ENCODE measurements at regions not wholly inside any gene's neighbourhood (a gene's known extent, or its start where the extent isn't known, plus 50 kb on each side); places are given as distances from the start of the nearest gene placed in this dataset.

GRCh38 chr6:50585441-50586330 is 127.6 kb upstream of the TFAP2D start:
- Histone ChIP-seq H3K36me3 (no peaks in the 10 kb centered on the region), H3K9me3 (no peaks in the 10 kb centered on the region), H3K4me1 (no peaks in the 10 kb centered on the region), H3K27me3 (no peaks in the 10 kb centered on the region), H3K27ac (no peak overlapping the region), H3K4me3 (no peak overlapping the region)
- in situ Hi-C loops (cut with MboI; ENCODE audit: low pct_ligation_motif_present in 1 of 4, low pct_unique_long_range_greater_than_20kb in 1 of 4, low sequenced_read_pairs in 3 of 4) (no loop called here), intact Hi-C loops (cut with DNase I; ENCODE audit: low total_unique reads) (no loop called here)
- TF ChIP-seq POLR2AphosphoS5 (IDR thresholded peaks at IDR 0.05) (no peak), CTCF (IDR thresholded peaks at IDR 0.05) (no peak), POLR2A (IDR thresholded peaks at IDR 0.05) (no peak), EP300 (IDR thresholded peaks at IDR 0.05; ENCODE audit: low read depth) (no peak)
- 70 to 72% methylated on average over 7 to 15 of the region's 15 CpGs for WGBS, 2 donors (ENCODE audit: low coverage in 1 of 2)
- DNase-seq = no peak

- intact Hi-C loops (cut with DNase I; ENCODE audit: low total_unique reads) (no loop called here), in situ Hi-C loops (cut with MboI; ENCODE audit: low pct_ligation_motif_present in 1 of 4, low pct_unique_long_range_greater_than_20kb in 1 of 4, low sequenced_read_pairs in 3 of 4) (no loop called here)
- Histone ChIP-seq H3K9me3 (no peaks in the 10 kb centered on the region), H3K4me3 (no peak overlapping the region), H3K36me3 (no peaks in the 10 kb centered on the region), H3K27ac (no peak overlapping the region), H3K27me3 (no peaks in the 10 kb centered on the region), H3K4me1 (no peaks in the 10 kb centered on the region)
- DNase-seq = no peak
- WGBS, 2 donors (ENCODE audit: low coverage in 1 of 2) = 87 to 90% methylated on average over 2 of the region's 2 CpGs
- TF ChIP-seq CTCF (IDR thresholded peaks at IDR 0.05) (no peak), EP300 (IDR thresholded peaks at IDR 0.05; ENCODE audit: low read depth) (no peak), POLR2A (IDR thresholded peaks at IDR 0.05) (no peak), POLR2AphosphoS5 (IDR thresholded peaks at IDR 0.05) (no peak)
These were observed 127.0 kb upstream of the TFAP2D start for GRCh38 chr6:50586331-50586675.

GRCh38 chr6:50589751-50590470 is 123.4 kb upstream of the TFAP2D start:
- WGBS, 2 donors (ENCODE audit: low coverage in 1 of 2) = 50 to 70% methylated on average over 5 of the region's 5 CpGs
- intact Hi-C loops (cut with DNase I; ENCODE audit: low total_unique reads) = no loop called here

More at GRCh38 chr6:50589751-50590470, 123.4 kb upstream of the TFAP2D start:
- in situ Hi-C loops (cut with MboI; ENCODE audit: low pct_ligation_motif_present in 1 of 4, low pct_unique_long_range_greater_than_20kb in 1 of 4, low sequenced_read_pairs in 3 of 4) = no loop called here
- H3K27me3 ChIP-seq = no peaks in the 10 kb centered on the region
- H3K36me3 ChIP-seq = no peaks in the 10 kb centered on the region
- H3K27ac ChIP-seq = no peak overlapping the region
- H3K9me3 ChIP-seq = no peaks in the 10 kb centered on the region
- H3K4me3 ChIP-seq = no peak overlapping the region
- H3K4me1 ChIP-seq = no peaks in the 10 kb centered on the region
- DNase-seq = no peak
- no peak for TF ChIP-seq POLR2A (IDR thresholded peaks at IDR 0.05)
- TF ChIP-seq CTCF (IDR thresholded peaks at IDR 0.05) = no peak
- TF ChIP-seq EP300 (IDR thresholded peaks at IDR 0.05; ENCODE audit: low read depth) = no peak
